Fibroblast of mammary gland (primary cell): ENCODE measurements at regions not wholly inside any gene's neighbourhood (a gene's known extent, or its start where the extent isn't known, plus 50 kb on each side); places are given as distances from the start of the nearest gene placed in this dataset.

Source experiments
- DNase-seq: peaks from one replicate; pipeline ENCODE4 v3.0.0-alpha.2; 2010; ENCODE audit warnings: low read depth
- H3K4me3 ChIP-seq: 2 replicates; pipeline ENCODE4 v1.5.1; 2011; ENCODE audit warnings: low read depth, mild to moderate bottlenecking, low read length, moderate library complexity; ENCODE audit not compliant: control insufficient read depth
- TF ChIP-seq, protein P1 (sequence below): conservative IDR thresholded peaks from 2 replicates; pipeline ENCODE4 v1.5.1; 2011; ENCODE audit warnings: low read depth, low read length, inconsistent platforms; ENCODE audit not compliant: control insufficient read depth, insufficient read depth

- no peak overlapping the region for H3K4me3 ChIP-seq
- TF ChIP-seq, protein P1, sequence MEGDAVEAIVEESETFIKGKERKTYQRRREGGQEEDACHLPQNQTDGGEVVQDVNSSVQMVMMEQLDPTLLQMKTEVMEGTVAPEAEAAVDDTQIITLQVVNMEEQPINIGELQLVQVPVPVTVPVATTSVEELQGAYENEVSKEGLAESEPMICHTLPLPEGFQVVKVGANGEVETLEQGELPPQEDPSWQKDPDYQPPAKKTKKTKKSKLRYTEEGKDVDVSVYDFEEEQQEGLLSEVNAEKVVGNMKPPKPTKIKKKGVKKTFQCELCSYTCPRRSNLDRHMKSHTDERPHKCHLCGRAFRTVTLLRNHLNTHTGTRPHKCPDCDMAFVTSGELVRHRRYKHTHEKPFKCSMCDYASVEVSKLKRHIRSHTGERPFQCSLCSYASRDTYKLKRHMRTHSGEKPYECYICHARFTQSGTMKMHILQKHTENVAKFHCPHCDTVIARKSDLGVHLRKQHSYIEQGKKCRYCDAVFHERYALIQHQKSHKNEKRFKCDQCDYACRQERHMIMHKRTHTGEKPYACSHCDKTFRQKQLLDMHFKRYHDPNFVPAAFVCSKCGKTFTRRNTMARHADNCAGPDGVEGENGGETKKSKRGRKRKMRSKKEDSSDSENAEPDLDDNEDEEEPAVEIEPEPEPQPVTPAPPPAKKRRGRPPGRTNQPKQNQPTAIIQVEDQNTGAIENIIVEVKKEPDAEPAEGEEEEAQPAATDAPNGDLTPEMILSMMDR = no peak
- DNase-seq = no peak
Observed at GRCh38 chr12:107978641-107979040, 150.4 kb upstream of the WSCD2 start.

- H3K4me3 ChIP-seq = no peak overlapping the region
- TF ChIP-seq, protein P1 = no peak
- no peak for DNase-seq
Observed at GRCh38 chr12:107983756-107984472, 145.2 kb upstream of the WSCD2 start.

GRCh38 chr12:107984973-107985372 lies 144.1 kb upstream of the WSCD2 start:
- TF ChIP-seq, protein P1 = no peak
- no peak for DNase-seq
- no peak overlapping the region for H3K4me3 ChIP-seq

DNA sequence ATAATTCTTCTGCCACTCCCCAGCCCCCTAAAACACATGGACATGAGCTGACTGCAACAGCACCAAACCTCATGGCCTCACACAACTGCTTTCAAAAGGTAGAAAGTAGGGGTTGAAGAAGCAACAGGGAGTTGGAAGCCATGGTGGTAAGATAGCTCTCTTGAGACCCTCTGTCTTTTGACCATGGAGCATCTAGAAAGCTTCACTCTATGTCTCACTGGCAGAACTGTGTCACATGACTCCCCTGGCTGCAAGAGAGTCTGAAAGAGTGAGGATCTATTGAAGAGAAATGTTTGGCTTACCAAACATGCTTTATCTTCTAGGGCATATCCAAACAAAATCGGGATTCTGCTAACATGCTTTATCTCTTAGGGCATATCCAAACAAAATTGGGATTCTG lies 142.9 kb upstream of the WSCD2 start:
- no peak overlapping the region for H3K4me3 ChIP-seq
- DNase-seq = no peak
- TF ChIP-seq, protein P1 = no peak

GRCh38 chr12:107990325-107990724 lies 138.8 kb upstream of the WSCD2 start:
- H3K4me3 ChIP-seq = no peak overlapping the region
- peak; percentile 22 for DNase-seq
- TF ChIP-seq, protein P1 = peak; percentile 21

- TF ChIP-seq, protein P1 = no peak
- no peak overlapping the region for H3K4me3 ChIP-seq
- DNase-seq = no peak
Observed at GRCh38 chr12:107992029-107992428, 137.1 kb upstream of the WSCD2 start.
